Type B pancreatic cell (in vitro differentiated cells): ENCODE measurements at regions not wholly inside any gene's neighbourhood (a gene's known extent, or its start where the extent isn't known, plus 50 kb on each side); places are given as distances from the start of the nearest gene placed in this dataset.

Experiments
- DNase-seq: peaks from one replicate; pipeline ENCODE4 v3.0.0; 2021; ENCODE audit warnings: mixed read lengths; ENCODE audit not compliant: unreplicated experiment; ENCODE audit errors: extremely low spot score
- H3K27ac Mint-ChIP-seq: 2 replicates; pipeline ENCODE4 v1.8.0; 2021; ENCODE audit warnings: mild to moderate bottlenecking, mixed read lengths
- H3K27me3 Mint-ChIP-seq: 2 replicates; pipeline ENCODE4 v1.8.0; 2021; ENCODE audit warnings: mixed read lengths
- H3K36me3 Mint-ChIP-seq: 2 replicates; pipeline ENCODE4 v1.8.0; 2021; ENCODE audit warnings: mixed read lengths
- H3K4me1 Mint-ChIP-seq: one replicate; pipeline ENCODE4 v1.8.0; 2021; ENCODE audit warnings: mixed read lengths; ENCODE audit not compliant: unreplicated experiment
- H3K4me3 Mint-ChIP-seq: 2 replicates; pipeline ENCODE4 v1.8.0; 2021; ENCODE audit warnings: mild to moderate bottlenecking, mixed read lengths
- H3K9me3 Mint-ChIP-seq: 2 replicates; pipeline ENCODE4 v1.8.0; 2021; ENCODE audit warnings: mixed read lengths
- CTCF ChIP-seq: fragments of 200-600 bp; sonication (generic); conservative IDR thresholded peaks from 2 replicates; pipeline ENCODE4 v1.5.0; 2021; ENCODE audit warnings: antibody characterized with exemption, mild to moderate bottlenecking

GRCh38 chr1:104460880-104461279 is 711.2 kb downstream of the AMY1C start:
- Mint-ChIP-seq H3K9me3 (peaks cover 5% of the 10 kb centered on the region), H3K4me1 (no peaks in the 10 kb centered on the region), H3K36me3 (no peaks in the 10 kb centered on the region), H3K27ac (no peak overlapping the region), H3K27me3 (no peaks in the 10 kb centered on the region), H3K4me3 (no peak overlapping the region)
- DNase-seq = no peak
- TF ChIP-seq CTCF = no peak

DNA sequence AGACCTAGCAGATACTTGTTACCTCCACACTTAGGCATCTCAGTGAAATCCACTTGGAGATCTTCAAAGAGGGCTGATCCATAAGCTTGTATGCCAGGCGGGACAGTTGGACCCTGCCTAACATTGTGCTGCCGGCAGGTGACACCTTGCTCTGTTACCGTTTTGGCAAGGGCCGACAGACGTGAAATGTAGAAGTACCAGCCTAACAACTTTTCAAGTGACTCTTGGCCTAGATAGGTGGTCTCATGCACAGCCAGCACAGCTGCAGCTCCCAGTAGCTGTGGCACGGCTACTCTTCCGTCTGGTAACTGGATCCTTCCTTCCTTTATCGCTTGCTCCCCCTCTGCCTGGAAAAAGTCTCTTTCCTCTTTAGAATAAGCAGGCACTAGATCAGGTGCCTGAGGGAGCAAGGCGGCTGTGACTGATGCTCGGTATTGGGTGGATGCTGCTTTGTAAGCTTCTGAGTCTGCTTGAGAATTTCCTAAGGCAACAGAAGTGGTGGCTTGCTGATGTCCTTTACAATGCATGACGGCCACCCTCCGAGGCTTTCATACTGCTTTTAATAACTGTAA is 713.5 kb downstream of the AMY1C start:
- TF ChIP-seq CTCF = no peak
- Mint-ChIP-seq H3K4me3 (no peak overlapping the region), H3K27ac (no peak overlapping the region), H3K9me3 (peaks cover 9% of the 10 kb centered on the region), H3K27me3 (no peaks in the 10 kb centered on the region), H3K4me1 (no peaks in the 10 kb centered on the region), H3K36me3 (no peaks in the 10 kb centered on the region)
- no peak for DNase-seq

GRCh38 chr1:104466068-104466467 is 716.4 kb downstream of the AMY1C start:
- no peaks in the 10 kb centered on the region for H3K36me3 Mint-ChIP-seq
- H3K9me3 Mint-ChIP-seq = peaks cover 4% of the 10 kb centered on the region
- H3K27ac Mint-ChIP-seq = no peak overlapping the region
- no peak for TF ChIP-seq CTCF
- H3K4me3 Mint-ChIP-seq = no peak overlapping the region
- H3K27me3 Mint-ChIP-seq = no peaks in the 10 kb centered on the region
- H3K4me1 Mint-ChIP-seq = no peaks in the 10 kb centered on the region
- no peak for DNase-seq

DNA sequence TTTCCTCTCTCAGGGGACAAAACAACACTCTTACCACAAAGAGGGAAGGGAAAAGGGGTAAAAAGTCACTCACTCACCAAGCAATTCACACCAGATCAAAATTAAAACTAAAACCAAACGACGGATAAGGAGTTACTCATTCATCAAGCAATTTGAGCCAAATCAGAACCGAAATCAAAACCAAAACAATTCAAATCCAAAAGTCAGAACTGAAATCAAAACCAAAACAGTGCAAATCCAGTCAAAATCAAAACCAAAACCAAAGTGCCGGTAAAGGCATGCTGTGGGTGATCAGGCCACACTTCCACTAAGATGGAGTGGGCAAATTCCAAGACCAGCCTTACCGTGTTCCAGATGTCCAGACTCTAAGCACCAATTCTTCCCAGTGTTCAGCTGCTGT is 717.9 kb downstream of the AMY1C start:
- Mint-ChIP-seq H3K9me3 (peaks cover 4% of the 10 kb centered on the region), H3K4me1 (no peaks in the 10 kb centered on the region), H3K4me3 (no peak overlapping the region), H3K27ac (no peak overlapping the region), H3K36me3 (no peaks in the 10 kb centered on the region), H3K27me3 (no peaks in the 10 kb centered on the region)
- no peak for TF ChIP-seq CTCF
- DNase-seq = no peak

- no peaks in the 10 kb centered on the region for H3K4me1 Mint-ChIP-seq
- peaks cover 4% of the 10 kb centered on the region for H3K9me3 Mint-ChIP-seq
- no peak overlapping the region for H3K4me3 Mint-ChIP-seq
- no peak overlapping the region for H3K27ac Mint-ChIP-seq
- no peaks in the 10 kb centered on the region for H3K27me3 Mint-ChIP-seq
- TF ChIP-seq CTCF = no peak
- no peaks in the 10 kb centered on the region for H3K36me3 Mint-ChIP-seq
- no peak for DNase-seq
Measured at GRCh38 chr1:104468282-104468681, 718.6 kb downstream of the AMY1C start.

GRCh38 chr1:104476126-104476525 is 726.4 kb downstream of the AMY1C start:
- no peaks in the 10 kb centered on the region for H3K27me3 Mint-ChIP-seq
- TF ChIP-seq CTCF = no peak
- no peak overlapping the region for H3K27ac Mint-ChIP-seq
- no peaks in the 10 kb centered on the region for H3K4me1 Mint-ChIP-seq
- DNase-seq = no peak
- no peak overlapping the region for H3K4me3 Mint-ChIP-seq
- H3K9me3 Mint-ChIP-seq = no peaks in the 10 kb centered on the region
- H3K36me3 Mint-ChIP-seq = no peaks in the 10 kb centered on the region
